GM19397 (cell line): ENCODE measurements at regions not wholly inside any gene's neighbourhood (a gene's known extent, or its start where the extent isn't known, plus 50 kb on each side); places are given as distances from the start of the nearest gene placed in this dataset.
"Not testable (repeated sequence)": the region's sequence is repeated elsewhere in the genome, so short reads cannot be mapped to it uniquely, and the experiment has no call there.

Experiments used
- ATAC-seq: cut with Tn5 transposase; IDR thresholded peaks from one replicate; pipeline ENCODE4 v1.9.1; 2021; ENCODE audit warnings: mild to moderate bottlenecking, moderate library complexity; ENCODE audit not compliant: unreplicated experiment

- ATAC-seq: peak; percentile 90
Observed at GRCh38 chr2:17202628-17203027, 315.6 kb downstream of the RAD51AP2 start.

DNA sequence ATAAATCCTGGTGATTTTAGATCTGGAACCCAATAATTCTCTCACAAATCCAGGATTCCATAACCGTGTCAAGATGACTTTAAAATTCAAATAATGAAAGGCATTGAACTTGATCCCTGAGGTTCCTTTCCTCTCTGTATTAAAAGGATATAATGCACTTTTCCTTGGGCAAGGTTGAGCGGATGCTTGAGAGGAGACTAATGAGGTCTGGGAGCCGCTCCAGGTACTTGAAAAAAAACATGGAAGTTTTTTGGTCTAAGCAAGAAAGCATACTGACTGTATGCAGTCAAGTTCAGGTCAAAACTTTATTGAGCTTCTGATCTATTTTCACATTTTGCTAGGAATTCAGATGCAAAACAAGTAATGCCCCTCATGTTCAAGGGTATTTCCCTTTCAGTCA, 318.5 kb downstream of the RAD51AP2 start:
- no peak for ATAC-seq

- ATAC-seq: no peak
Observed at GRCh38 chr2:17196380-17196779, 321.9 kb downstream of the RAD51AP2 start.

DNA sequence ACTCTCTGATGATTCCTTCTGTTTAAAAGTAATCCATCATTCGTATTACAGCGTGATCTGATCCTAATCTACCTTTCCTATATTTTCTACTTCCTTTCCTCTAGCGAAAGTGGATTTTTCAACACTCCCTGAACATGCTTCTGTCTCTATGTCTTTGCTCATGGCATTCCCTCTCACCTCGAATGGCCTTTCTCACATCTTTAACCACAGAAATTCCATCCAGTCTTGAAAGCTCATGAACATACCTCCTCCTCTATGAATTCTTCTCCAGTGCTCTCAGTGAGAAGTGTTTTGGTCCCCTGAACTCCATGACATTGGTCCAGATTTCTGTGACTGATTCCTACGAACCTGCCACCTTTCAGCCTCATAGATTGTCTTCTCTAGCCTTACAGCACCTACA, 323.2 kb downstream of the RAD51AP2 start:
- ATAC-seq: no peak

DNA sequence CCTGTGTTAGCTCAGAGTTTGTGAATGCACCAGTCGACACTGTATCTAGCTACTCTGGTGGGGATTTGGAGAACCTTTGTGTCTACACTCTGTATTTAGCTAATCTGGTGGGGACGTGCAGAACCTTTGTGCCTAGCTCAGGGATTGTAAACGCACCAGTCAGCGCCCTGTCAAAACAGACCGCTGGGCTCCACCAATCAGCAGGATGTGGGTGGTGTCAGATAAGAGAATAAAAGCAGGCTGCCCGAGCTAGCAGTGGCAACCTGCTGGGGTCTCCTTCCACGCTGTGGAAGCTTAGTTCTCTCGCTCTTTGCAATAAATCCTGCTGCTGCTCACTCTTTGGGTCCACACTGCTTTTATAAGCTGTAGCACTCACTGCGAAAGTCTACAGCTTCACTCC, 324.2 kb downstream of the RAD51AP2 start:
- ATAC-seq: no peak

DNA sequence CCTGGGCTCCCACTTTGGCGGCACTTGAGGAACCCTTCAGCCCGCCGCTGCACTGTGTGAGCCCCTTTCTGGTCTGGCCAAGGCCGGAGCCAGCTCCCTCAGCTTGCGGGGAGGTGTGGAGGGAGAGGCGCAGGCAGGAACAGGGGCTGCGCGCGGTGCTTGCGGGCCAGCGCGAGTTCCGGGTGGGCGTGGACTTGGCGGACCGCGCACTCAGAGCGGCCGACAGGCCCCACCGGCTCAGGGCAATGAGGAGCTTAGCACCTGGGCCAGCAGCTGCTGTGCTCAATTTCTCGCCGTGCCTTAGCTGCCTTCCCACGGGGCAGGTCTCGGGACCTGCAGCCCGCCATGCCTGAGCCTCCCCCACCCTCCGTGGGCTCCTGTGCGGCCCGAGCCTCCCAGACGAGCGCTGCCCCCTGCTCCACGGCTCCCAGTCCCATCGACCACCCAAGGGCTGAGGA, 324.8 kb downstream of the RAD51AP2 start:
- not testable (repeated sequence) for ATAC-seq

DNA sequence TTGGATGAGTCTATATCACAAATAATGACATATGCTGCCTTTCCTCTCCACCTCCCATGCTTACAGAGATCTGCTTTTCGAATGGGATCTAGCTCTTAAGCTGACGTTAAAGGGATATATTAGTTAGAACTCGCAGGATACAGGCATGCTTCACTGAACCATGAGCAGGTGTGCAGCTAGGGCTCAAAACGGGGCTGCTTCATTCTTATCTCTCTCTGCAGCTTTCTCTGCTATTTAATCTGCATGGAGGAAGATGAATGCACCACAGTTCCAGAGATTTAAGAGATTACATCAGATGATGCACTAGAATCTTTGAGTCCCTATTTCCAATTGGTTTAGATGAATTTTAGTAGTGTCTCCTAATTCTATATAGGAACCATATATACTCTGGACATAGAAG, 327.0 kb downstream of the RAD51AP2 start:
- no peak for ATAC-seq

- no peak for ATAC-seq
Observed at GRCh38 chr2:17190527-17190926, 327.7 kb downstream of the RAD51AP2 start.

GRCh38 chr2:17188721-17189120, 329.5 kb downstream of the RAD51AP2 start:
- ATAC-seq: no peak

GRCh38 chr2:17184512-17184911, 333.7 kb downstream of the RAD51AP2 start:
- ATAC-seq: no peak

DNA sequence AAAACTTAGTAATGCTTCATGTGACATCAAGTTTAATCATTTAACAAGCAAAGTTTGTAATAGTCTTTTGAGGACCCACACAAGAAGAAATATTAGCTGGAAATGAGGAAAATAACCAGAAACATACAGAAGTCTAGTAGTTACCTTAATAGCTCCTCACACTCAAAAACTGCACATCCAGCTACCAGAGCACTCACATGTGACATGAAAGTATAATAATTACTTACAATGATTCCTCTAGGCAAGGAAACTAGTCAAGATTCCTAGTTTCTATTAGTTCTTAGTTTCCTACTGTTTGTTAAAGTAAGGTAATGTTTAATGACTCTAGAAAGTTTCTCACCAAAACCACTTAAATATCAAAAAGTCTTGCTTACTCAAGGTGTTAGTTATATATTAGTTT, 335.8 kb downstream of the RAD51AP2 start:
- no peak for ATAC-seq

GRCh38 chr2:17181051-17181752, 337.0 kb downstream of the RAD51AP2 start:
- ATAC-seq: no peak

DNA sequence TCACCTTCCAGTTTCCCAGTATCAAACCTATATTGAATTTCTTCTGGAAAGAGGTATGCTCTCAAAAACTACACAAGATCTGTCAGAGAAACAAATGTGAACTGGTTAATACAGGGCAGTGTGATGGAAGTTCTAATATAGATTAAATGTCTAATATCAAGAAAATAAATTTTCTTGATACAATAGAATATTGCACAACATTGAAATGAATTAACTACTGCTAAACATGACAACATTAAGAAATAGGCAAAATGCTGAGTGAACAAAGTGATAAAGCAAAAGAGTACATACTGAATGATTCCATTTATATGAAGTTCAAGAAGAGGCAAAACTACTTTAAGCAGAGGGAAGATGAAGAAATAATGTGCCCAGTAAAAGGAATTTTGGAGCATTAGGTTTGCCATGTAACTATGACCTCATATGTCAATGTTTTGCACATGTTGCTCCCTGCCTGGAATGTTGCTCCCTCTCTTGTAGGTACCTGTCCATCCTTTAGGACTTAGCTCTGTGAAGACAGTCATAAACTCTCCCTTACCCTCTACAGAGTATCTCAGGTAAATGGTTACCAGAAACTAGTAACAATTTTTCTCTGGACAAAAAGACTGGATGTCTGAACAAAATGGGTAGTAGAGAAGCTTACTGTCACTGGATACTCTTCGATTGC, 339.0 kb downstream of the RAD51AP2 start:
- no peak for ATAC-seq

DNA sequence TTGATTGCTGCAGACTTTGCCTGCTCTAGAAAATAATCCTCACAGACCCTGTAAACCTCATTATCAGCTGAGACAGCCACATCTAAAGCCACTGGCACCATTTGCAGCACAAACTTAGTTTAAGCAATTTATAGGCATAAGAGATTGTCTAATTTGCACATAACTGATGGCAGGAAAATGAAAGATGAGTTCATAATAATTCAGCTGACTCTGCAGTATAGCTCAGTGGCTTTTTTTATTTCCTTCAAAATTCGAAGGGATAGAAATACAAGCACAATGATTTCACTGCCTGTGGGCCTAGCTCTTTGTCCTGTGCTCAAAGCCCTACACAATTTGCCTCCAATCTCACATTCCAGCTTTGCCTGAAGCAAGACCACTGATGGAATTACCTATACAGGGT, 341.2 kb downstream of the RAD51AP2 start:
- ATAC-seq: no peak

GRCh38 chr2:17171446-17172049, 346.7 kb downstream of the RAD51AP2 start:
- peak; percentile 63 for ATAC-seq

DNA sequence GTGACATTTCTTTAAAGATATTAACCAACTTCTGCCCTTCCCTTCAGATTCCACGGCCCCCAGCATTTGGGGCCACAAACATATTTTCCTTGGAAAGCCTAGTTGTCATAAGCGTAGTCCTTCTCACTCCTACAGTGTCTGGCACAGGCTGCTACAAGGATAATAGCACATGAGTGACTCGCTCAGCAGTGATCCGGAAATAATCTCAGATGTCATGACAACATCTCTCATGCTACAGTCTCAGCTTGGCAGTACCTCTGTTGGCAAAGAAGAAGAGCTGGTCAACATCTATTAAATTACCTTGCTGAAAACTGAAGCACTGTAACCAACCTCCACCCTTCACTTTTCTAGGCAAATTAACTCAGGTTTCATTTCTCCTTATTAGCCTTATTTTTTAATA, 351.7 kb downstream of the RAD51AP2 start:
- ATAC-seq: peak; percentile 44

- no peak for ATAC-seq
Observed at GRCh38 chr2:17164550-17164949, 353.7 kb downstream of the RAD51AP2 start.

DNA sequence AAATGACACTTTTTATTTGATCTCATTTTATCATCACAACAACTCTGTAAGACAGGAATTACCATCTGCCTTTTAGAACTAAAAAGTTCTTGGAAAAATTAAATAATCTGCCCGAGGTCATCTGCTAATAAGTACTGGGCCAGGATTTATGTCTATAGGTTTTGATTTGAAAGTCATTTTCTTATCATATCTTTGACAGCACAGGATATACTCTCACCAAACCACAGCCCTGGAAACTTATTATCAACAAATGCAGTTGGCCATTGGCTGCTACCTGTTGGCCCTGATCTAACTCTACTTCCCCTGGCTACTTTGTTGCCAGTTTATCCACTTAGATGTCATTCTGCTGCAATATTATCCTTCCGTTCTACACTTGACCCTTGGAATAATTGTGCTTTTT, 354.6 kb downstream of the RAD51AP2 start:
- no peak for ATAC-seq

DNA sequence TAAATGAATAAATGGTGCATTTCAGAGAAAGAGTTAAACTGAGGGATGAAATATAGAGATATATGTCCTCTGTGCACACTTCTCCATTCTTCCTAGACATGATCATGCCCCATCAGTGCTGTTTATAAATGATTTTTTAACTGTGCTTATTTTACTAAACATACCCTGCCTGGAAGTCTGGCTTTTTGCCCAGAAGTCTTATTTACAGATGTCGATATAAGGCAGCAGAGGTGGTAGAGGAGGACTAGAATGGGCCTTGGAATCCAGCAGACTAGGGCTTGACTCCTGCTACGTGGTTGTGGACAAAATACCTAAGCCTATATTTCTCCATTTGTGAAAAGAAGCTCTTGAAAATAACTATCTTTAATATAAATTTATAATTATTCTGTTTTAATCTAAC, 355.5 kb downstream of the RAD51AP2 start:
- no peak for ATAC-seq

GRCh38 chr2:17160594-17160993, 357.6 kb downstream of the RAD51AP2 start:
- ATAC-seq: no peak

GRCh38 chr2:17156086-17156485, 362.2 kb downstream of the RAD51AP2 start:
- no peak for ATAC-seq

DNA sequence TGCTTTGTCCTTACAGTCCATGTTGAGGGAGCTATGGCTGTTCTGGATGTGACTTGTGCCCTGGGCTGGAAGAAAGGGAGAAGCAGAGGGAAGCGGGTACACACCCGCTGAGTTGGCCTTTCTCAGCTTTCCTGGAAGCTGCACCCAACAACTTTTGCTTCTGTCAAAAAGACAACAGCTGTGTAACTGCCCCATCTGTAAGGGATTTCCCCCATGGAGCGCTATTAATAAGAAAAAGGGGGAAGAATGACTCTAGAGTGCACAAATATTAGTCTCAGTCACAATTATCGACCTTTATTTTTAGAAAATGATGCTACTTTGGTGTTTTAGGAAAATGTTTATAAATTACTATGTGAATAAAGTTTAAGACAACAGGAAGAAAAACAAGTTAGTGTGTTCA, 368.3 kb downstream of the RAD51AP2 start:
- ATAC-seq: no peak
